BE2C (cell line): ENCODE measurements at regions not wholly inside any gene's neighbourhood (a gene's known extent, or its start where the extent isn't known, plus 50 kb on each side); places are given as distances from the start of the nearest gene placed in this dataset.

Experiments
- DNase-seq: peaks from one replicate; pipeline ENCODE4 v3.0.0-alpha.2; 2020
- H3K27me3 ChIP-seq: fragments of 250-450 bp; sonication (Bioruptor Pico); 2 replicates; pipeline ENCODE4 v1.5.1; 2020; ENCODE audit warnings: mild to moderate bottlenecking
- H3K36me3 ChIP-seq: fragments of 250-450 bp; sonication (Bioruptor Pico); 2 replicates; pipeline ENCODE4 v1.5.1; 2020; ENCODE audit warnings: mild to moderate bottlenecking
- H3K4me1 ChIP-seq: fragments of 250-450 bp; sonication (Bioruptor Pico); 2 replicates; pipeline ENCODE4 v1.5.1; 2020
- H3K4me3 ChIP-seq: 2 replicates; pipeline ENCODE4 v1.5.1; 2011; ENCODE audit warnings: low read depth, low read length
- H3K9me3 ChIP-seq: fragments of 250-450 bp; sonication (Bioruptor Pico); 2 replicates; pipeline ENCODE4 v1.5.1; 2020
- TF ChIP-seq, protein P1 (sequence below): IDR thresholded peaks from 2 replicates; pipeline ENCODE4 v1.5.1; 2012; ENCODE audit warnings: mild to moderate bottlenecking, low read depth, low read length

DNA sequence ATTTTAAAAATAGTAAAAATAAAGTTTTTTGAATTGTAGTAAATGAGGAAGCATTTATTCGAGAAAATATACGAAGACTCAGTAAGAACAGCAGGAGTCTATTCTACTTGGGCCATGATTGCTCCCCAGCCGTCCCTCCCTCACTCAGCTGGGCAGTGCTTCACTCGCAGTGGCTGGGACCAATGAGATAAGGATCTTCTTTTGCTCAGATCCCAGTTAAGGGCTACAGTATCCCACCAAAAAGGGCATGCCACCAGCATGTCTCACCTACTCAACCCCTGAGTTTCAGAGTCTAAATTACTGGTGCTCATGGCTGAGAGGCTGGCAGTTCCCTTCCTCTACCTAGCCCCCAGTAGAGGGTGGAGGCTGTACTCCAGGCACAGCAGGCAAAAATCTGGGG, 455.7 kb upstream of the PFKP start:
- Histone ChIP-seq H3K36me3 (no peaks in the 10 kb centered on the region), H3K9me3 (no peaks in the 10 kb centered on the region), H3K4me3 (no peak overlapping the region), H3K27me3 (no peaks in the 10 kb centered on the region), H3K4me1 (no peaks in the 10 kb centered on the region)
- DNase-seq = no peak
- TF ChIP-seq, protein P1, sequence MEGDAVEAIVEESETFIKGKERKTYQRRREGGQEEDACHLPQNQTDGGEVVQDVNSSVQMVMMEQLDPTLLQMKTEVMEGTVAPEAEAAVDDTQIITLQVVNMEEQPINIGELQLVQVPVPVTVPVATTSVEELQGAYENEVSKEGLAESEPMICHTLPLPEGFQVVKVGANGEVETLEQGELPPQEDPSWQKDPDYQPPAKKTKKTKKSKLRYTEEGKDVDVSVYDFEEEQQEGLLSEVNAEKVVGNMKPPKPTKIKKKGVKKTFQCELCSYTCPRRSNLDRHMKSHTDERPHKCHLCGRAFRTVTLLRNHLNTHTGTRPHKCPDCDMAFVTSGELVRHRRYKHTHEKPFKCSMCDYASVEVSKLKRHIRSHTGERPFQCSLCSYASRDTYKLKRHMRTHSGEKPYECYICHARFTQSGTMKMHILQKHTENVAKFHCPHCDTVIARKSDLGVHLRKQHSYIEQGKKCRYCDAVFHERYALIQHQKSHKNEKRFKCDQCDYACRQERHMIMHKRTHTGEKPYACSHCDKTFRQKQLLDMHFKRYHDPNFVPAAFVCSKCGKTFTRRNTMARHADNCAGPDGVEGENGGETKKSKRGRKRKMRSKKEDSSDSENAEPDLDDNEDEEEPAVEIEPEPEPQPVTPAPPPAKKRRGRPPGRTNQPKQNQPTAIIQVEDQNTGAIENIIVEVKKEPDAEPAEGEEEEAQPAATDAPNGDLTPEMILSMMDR = no peak

DNA sequence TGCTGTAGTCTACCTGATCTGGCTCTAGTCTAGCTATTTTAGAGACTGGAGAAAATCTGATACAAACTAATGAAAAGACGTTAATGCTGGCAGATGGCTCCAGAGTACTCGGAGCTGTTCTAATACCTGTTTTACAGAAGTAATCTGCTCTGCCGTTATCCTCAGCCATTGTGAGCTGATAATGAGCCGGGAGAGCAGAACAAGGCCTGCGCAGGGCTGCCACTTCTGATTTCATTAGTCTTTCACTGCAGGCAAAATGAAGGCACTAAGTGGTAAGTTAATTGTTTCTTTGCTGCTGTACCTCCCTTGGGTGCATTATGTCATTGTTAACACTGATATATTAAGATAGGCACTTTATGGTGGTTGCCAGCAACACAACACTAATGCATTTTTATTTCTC, 456.4 kb upstream of the PFKP start:
- Histone ChIP-seq H3K27me3 (no peaks in the 10 kb centered on the region), H3K4me1 (no peaks in the 10 kb centered on the region)

DNA sequence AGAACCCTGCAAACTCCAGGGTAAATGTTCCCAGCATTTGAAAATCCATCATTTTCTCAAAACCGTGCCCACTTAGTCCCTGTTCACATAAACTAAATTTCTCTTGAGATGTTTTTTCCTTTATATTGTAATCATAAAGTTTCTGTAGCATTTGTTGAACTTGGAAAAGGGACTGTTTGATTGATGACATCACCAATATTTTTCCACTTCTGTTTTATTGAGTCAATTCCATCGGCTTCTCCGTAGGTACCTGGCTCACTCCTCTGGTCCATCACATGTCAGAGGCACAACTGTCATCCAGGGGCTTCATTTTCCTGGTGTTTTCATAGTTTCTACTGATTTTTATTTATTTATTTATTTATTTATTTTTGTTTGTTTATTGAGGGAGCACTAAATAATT, 462.5 kb upstream of the PFKP start:
- no peaks in the 10 kb centered on the region for H3K36me3 ChIP-seq
- H3K9me3 ChIP-seq = no peaks in the 10 kb centered on the region
- no peaks in the 10 kb centered on the region for H3K4me1 ChIP-seq
- no peaks in the 10 kb centered on the region for H3K27me3 ChIP-seq
- no peak for DNase-seq
- TF ChIP-seq, protein P1 = no peak
- no peak overlapping the region for H3K4me3 ChIP-seq

More for the DNA sequence above, 456.4 kb upstream of the PFKP start:
- no peak overlapping the region for H3K4me3 ChIP-seq
- DNase-seq = no peak
- TF ChIP-seq, protein P1 = no peak
- H3K36me3 ChIP-seq = no peaks in the 10 kb centered on the region
- H3K9me3 ChIP-seq = no peaks in the 10 kb centered on the region

DNA sequence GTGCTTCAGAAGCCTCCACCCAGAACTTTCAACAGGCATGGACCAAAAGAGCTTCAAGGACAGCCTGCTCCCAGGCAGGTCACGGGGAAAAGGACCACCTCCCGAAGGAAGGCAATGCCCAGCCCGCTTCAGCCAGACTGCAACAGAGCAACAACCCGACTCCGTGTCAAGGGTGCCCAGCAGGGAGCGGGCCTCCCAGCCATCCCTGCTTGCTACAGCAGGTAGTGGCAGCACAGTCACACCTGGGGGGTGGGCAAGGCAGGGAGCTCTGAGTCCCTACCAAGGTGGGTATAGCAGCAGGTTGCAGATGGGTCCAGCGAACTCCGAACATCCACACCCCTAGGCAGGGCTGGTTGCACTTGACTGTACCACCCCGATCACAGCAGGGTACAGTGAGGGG, 467.8 kb upstream of the PFKP start:
- DNase-seq = no peak
- H3K27me3 ChIP-seq = no peaks in the 10 kb centered on the region
- H3K4me1 ChIP-seq = no peaks in the 10 kb centered on the region
- no peaks in the 10 kb centered on the region for H3K9me3 ChIP-seq
- no peaks in the 10 kb centered on the region for H3K36me3 ChIP-seq
- TF ChIP-seq, protein P1 = no peak
- H3K4me3 ChIP-seq = no peak overlapping the region

DNA sequence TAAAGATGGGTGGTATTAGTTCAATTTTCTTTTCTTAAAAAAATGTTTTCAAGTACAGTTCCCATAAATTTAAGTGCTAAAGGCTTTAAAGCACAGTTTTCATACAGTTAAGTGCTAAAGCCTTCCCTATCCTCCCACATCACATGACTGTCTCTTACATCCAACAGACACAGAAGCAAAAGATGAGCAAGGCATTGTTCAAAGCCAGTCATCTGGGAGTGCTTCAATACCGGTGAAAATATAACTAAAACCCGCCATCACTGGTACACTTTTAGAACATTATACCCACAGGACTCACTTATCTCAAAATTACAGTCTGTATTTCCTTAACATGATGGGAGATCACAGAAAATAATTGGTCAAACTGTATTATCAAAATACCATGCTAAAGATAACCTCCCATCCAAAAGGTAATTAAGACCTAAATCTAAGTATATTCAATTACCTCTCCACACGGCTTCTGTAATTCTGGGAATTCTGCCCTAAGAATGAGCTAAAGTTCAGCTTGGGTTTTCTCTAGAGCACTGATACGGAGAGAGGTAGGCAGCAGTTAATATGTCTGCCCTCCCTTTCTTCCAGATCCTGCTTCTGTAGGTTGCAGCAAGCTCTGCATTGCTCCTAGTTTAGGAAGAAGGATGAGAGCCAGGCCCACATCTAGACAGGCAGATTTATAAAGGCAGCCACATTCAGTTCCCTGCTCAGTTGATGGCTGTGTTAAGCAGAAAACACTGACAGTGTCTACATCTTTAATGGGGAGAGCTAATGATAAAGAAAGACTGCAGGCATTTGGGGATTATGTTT, 474.8 kb upstream of the PFKP start:
- Histone ChIP-seq H3K9me3 (no peaks in the 10 kb centered on the region), H3K4me3 (no peak overlapping the region), H3K4me1 (no peaks in the 10 kb centered on the region), H3K36me3 (no peaks in the 10 kb centered on the region), H3K27me3 (no peaks in the 10 kb centered on the region)
- DNase-seq = no peak
- TF ChIP-seq, protein P1 = no peak

DNA sequence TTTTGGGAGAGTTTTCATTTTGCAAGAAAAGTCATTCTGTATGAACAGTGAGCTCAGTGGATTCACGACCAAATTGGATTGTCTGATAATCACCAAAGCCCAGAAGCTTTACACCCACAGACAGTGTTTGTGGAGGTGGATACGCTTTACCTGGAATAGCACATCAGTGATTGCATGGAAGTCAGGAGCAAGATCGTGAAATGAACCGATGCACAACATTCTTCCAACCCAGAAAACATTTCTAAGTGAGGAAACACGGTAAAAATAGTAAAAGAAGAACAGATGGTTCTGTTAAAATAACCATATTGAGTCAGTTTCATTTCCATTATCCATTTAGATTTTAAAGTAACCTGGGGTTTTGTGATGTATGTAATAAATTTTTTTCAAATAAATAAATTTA, 478.2 kb upstream of the PFKP start:
- no peaks in the 10 kb centered on the region for H3K4me1 ChIP-seq
- no peak overlapping the region for H3K4me3 ChIP-seq
- H3K9me3 ChIP-seq = no peaks in the 10 kb centered on the region
- H3K27me3 ChIP-seq = no peaks in the 10 kb centered on the region
- no peak for DNase-seq
- TF ChIP-seq, protein P1 = no peak
- H3K36me3 ChIP-seq = no peaks in the 10 kb centered on the region
